HepG2 (cell line): ENCODE measurements at regions not wholly inside any gene's neighbourhood (a gene's known extent, or its start where the extent isn't known, plus 50 kb on each side); places are given as distances from the start of the nearest gene placed in this dataset.

ENCODE experiments used
- ATAC-seq: fragments of 200-7000 bp; cut with Tn5 transposase; 3 replicates; pipeline ENCODE4 v1.9.1; 2020; ENCODE audit warnings: mild to moderate bottlenecking, moderate library complexity
- BruUV-seq: library from RNA; stranded (reverse); fragments of 400-500 nt; replicated peaks from 2 replicates; lab custom pipeline; 2021; lab: Mats Ljungman, UMichigan
- CTCF ChIA-PET: fragments of 300-600 bp; formaldehyde crosslinking; extraction: SDS; loops from one replicate; lab custom pipeline; 2021; ENCODE audit warnings: low total read pairs, inconsistent platforms, low intra/inter-chr PET ratio; lab: Yijun Ruan, JAX
- POLR2A ChIA-PET: fragments of 350-600 bp; sonication (Branson Sonifier 250); formaldehyde crosslinking; loops from one replicate; lab custom pipeline; 2020; ENCODE audit warnings: antibody characterized with exemption, inconsistent platforms; lab: Yijun Ruan, JAX
- DNase-seq: peaks from one replicate; pipeline ENCODE4 v3.0.0-alpha.2; 2015; ENCODE audit warnings: low spot score
- FAIRE-seq: peaks from 3 replicates; lab custom pipeline; 2011; peaks lifted over from hg19 to GRCh38; lab: Jason Lieb, UNC
- H2AFZ ChIP-seq: one replicate; pipeline ENCODE4 v1.6.1; 2011; ENCODE audit warnings: low read length, inconsistent platforms
- H3K27ac ChIP-seq: fragments of 300-600 bp; 3 replicates; pipeline ENCODE4 v1.8.0; 2011; ENCODE audit warnings: mixed run types, mild to moderate bottlenecking, mixed read lengths, low read length, inconsistent platforms; ENCODE audit not compliant: insufficient read depth; ENCODE audit errors: extremely low read length
- H3K27me3 ChIP-seq, 2 experiments: fragments of 200-600 bp in 1 of 2; 2 replicates in 1 of 2; 3 replicates in 1 of 2; pipeline versions ENCODE4 v1.6.0 to v1.8.0; 2011; ENCODE audit warnings: low read length in 2 of 2, mild to moderate bottlenecking in 2 of 2, moderate library complexity in 2 of 2, inconsistent platforms in 1 of 2; ENCODE audit not compliant: insufficient read depth in 2 of 2, control insufficient read depth in 1 of 2
- H3K36me3 ChIP-seq, 2 experiments: fragments of 200-600 bp in 1 of 2; replicated peaks in 1 of 2; 2 replicates in 1 of 2; 3 replicates in 1 of 2; pipeline versions ENCODE4 v1.5.1 to v1.8.0; 2011; ENCODE audit warnings: low read length in 2 of 2, inconsistent platforms in 1 of 2; ENCODE audit not compliant: insufficient read depth in 2 of 2, control insufficient read depth in 1 of 2
- H3K4me1 ChIP-seq: 2 replicates; pipeline ENCODE4 v1.5.1; 2012; ENCODE audit warnings: low read length, inconsistent platforms; ENCODE audit not compliant: insufficient read depth
- H3K4me2 ChIP-seq: 2 replicates; pipeline ENCODE4 v1.6.0; 2011; ENCODE audit warnings: low read depth, low read length, inconsistent platforms
- H3K4me3 ChIP-seq, 3 experiments: fragments of 200-600 bp in 1 of 3; sonication (generic), shearing (Covaris generic) in 1 of 3; replicated peaks in 1 of 3; 2 replicates each; pipeline ENCODE4 v1.5.1; 2011 to 2016; ENCODE audit warnings: low read length in 3 of 3, inconsistent platforms in 2 of 3, low read depth in 2 of 3, mild to moderate bottlenecking in 2 of 3, control low read depth in 1 of 3, mixed read lengths in 1 of 3; ENCODE audit not compliant: insufficient read depth in 1 of 3
- H3K79me2 ChIP-seq: one replicate; pipeline ENCODE4 v1.6.1; 2011; ENCODE audit warnings: low read length, inconsistent platforms; ENCODE audit not compliant: insufficient read depth
- H3K9ac ChIP-seq: 2 replicates; pipeline ENCODE4 v1.6.0; 2011; ENCODE audit warnings: mild to moderate bottlenecking, low read depth, low read length, inconsistent platforms; ENCODE audit not compliant: insufficient read depth
- H3K9me3 ChIP-seq: 2 replicates; pipeline ENCODE4 v1.5.1; 2012; ENCODE audit warnings: mild to moderate bottlenecking, low read length
- H4K20me1 ChIP-seq: 2 replicates; pipeline ENCODE4 v1.6.0; 2011; ENCODE audit warnings: inconsistent platforms, mild to moderate bottlenecking, low read length, moderate library complexity; ENCODE audit not compliant: insufficient read depth
- ZNF615 ChIP-seq: sonication (generic); formaldehyde crosslinking; IDR thresholded peaks from 2 replicates; pipeline ENCODE4 v1.5.0; 2020; ENCODE audit warnings: mild to moderate bottlenecking, missing genetic modification reagents, borderline replicate concordance
- WGBS: methylation state at CpG from one replicate; pipeline ENCODE4 v1.1.6; 2017; ENCODE audit warnings: low lambda C conversion rate; 5-methylcytosine and 5-hydroxymethylcytosine counted together
- in situ Hi-C: cut with HindIII; loops from 2 replicates; pipeline ENCODE4 v1.10.0; 2017; ENCODE audit warnings: low pct_unique_long_range_greater_than_20kb; ENCODE audit not compliant: extremely low pct_ligation_motif_present
- intact Hi-C: fragments of 100-400 bp; cut with micrococcal nuclease; formaldehyde crosslinking; loops from one replicate; pipeline ENCODE4 v1.10.0; 2022; ENCODE audit not compliant: unreplicated experiment
- TF ChIP-seq, protein P1 (sequence below): sonication (generic); formaldehyde crosslinking; IDR thresholded peaks from 2 replicates; pipeline ENCODE4 v1.5.1; 2020; ENCODE audit warnings: mild to moderate bottlenecking, missing genetic modification reagents

- Histone ChIP-seq H3K27me3 (peaks cover 0 to 6% of the 10 kb centered on the region in 2 experiments; a peak in 3 of 5 replicates), H3K36me3 (no peaks in the 10 kb centered on the region), H3K9me3 (no peaks in the 10 kb centered on the region)
- no peak for DNase-seq
- TF ChIP-seq, protein P1, sequence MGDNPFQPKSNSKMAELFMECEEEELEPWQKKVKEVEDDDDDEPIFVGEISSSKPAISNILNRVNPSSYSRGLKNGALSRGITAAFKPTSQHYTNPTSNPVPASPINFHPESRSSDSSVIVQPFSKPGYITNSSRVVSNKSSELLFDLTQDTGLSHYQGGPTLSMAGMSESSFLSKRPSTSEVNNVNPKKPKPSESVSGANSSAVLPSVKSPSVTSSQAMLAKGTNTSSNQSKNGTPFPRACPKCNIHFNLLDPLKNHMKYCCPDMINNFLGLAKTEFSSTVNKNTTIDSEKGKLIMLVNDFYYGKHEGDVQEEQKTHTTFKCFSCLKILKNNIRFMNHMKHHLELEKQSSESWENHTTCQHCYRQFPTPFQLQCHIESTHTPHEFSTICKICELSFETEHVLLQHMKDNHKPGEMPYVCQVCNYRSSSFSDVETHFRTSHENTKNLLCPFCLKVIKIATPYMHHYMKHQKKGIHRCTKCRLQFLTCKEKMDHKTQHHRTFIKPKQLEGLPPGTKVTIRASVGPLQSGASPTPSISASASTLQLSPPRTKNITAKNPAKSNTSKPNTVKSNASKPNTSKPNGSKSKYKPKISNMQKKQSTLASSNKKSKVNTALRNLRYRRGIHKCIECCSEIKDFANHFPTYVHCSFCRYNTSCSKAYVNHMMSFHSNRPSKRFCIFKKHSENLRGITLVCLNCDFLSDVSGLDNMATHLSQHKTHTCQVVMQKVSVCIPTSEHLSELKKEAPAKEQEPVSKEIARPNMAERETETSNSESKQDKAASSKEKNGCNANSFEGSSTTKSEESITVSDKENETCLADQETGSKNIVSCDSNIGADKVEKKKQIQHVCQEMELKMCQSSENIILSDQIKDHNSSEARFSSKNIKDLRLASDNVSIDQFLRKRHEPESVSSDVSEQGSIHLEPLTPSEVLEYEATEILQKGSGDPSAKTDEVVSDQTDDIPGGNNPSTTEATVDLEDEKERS (CRISPR knock-in tag), result no peak
- no peak for TF ChIP-seq ZNF615 (CRISPR knock-in tag)
- TF ChIP-seq, all 625 proteins: peak for 0
- 76% methylated on average over 1 of the region's 1 CpG for WGBS
- H3K27ac ChIP-seq, result no peak overlapping the region
- POLR2A ChIA-PET, result no interaction called here
- FAIRE-seq (no peak), ATAC-seq (no peak)
- no peaks in the 10 kb centered on the region for H4K20me1 ChIP-seq
- H3K4me2 ChIP-seq, result no peak overlapping the region
- H3K79me2 ChIP-seq, result no peaks in the 10 kb centered on the region
- in situ Hi-C loops, result loop anchor here (10.0 kb wide), 1 partner anchor 149 kb away; no protein-coding TSS in a partner anchor
- CTCF ChIA-PET, result interaction anchor here (1.2 to 1.8 kb wide), 2 partner anchors 108 to 146 kb away, joined by 3 to 10 read pairs; no protein-coding TSS in a partner anchor
- no peak overlapping the region for H3K9ac ChIP-seq
- H3K4me1 ChIP-seq, result no peaks in the 10 kb centered on the region
- intact Hi-C loops, result loop anchor here (1.0 kb wide), 2 partner anchors 109 to 146 kb away; no protein-coding TSS in a partner anchor
- H2AFZ ChIP-seq, result no peak overlapping the region
- H3K4me3 ChIP-seq, result no peak overlapping the region
- no TSS peak for BruUV-seq
These were observed 97.8 kb upstream of the PODXL start for GRCh38 chr7:131654249-131654558.
